ENCODE measurements at regions not wholly inside any gene's neighbourhood (a gene's known extent, or its start where the extent isn't known, plus 50 kb on each side); places are given as distances from the start of the nearest gene placed in this dataset.

DNA sequence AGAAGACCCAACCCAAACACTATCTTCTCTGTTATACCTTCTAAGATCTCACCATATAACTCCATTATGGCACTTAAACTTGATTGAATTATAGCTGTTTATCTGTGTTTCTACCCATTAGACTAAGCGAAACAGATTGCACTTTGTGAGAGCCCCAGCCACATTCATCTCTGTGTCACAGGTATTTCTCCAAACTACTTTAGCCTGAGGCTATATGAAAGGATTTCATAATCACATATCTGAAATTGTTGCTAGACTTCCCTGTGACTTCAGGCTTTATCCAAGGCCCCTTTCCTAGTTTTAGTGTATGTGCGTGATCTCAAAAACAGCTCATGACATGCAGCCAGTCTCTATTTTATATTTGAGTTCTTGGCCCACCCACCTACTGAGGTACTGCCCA, 745.0 kb upstream of the ACVR2A start:
- DNase-seq: no peak

DNA sequence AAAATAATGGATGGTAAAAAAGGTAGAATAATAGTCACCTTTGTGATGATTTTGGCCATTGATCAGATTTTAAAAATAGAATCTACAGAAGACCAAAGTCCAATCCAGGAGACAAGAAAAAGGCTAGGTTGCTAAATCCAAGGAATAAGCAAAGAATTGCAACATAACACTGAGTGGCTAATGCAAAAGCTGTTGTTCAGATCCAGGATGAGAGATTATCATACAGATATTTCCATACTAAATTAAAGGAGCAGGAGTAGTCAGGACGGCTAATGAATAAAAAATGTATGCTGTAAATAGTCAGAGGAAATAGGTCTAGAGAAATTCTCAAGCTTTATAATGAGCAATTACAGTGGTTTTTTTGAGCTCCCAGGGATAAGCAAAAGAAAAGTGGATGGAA, 745.9 kb upstream of the ACVR2A start:
- DNase-seq: no peak

DNA sequence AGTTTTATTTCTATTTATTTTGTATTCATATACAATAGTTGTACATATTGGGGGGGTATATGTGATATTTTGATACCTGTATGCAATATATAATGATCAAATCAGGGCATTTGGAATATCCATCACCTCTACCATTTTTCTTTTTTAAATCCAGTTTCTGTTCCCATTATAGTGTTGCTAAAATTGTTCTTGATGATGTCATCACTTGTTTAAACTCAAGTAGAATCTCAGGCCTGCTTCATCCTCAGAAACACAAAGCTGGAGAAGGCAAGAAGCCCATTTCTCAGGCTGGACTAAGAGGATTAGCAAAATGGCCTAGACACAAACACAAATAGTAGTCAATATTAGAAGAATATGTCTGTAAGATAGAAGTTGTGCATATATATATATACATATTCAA, 747.1 kb upstream of the ACVR2A start:
- DNase-seq: no peak

DNA sequence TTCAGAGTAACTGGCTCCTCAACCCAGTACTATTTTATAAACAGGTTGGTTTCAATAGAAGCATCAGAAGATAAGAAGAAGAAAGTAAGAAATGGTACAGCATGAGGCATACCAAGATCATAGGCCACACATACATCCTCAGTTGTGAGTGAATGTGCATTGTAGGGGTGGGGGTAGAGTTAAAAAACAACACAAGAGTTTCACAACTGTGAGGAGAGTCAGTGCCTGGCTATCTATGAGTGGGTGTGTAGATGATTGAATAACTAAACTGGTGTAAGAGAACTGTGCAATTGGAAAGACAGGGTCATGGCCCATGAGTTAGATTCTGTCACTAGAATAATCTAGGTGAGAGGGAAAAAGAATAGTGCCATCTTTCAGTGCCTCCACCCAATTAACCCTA, 748.2 kb upstream of the ACVR2A start:
- DNase-seq: no peak

DNA sequence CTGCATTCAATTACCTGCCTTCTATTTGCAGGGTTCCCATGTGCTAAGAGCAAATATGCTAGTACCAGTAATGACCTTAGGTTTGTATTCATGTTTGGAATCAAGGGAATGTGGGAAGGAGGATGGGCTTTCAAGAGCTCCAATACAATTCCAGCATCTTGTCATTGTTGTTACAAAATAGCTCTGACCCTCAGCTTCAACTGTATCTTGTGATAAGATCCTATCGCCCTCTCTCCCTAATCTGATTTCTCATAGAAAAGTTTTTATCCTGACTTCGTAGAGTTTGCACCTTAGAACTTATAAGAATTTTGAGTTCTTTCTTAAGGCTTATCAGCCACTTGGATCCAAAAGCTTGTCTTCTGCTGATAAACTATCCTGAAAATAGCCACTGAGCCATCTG, 749.5 kb upstream of the ACVR2A start:
- no peak for DNase-seq

DNA sequence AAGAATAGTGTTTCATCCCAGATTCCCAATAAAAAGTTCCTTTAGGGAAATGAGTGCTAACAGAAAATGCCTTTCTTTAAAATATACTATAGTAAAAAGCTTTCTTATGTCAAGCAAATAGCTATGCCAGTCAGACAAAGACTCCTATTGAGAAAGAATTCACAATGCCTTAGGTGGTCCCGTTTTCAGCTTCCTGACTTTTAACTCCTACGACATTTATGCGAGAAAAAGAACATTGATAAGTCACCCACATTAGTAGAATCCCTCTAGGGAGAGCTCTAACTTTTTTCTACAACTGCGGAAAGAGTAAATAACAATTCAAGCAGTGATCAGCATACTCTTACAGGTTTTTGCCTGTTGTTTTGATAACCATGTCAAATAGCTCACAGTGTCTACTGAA, 750.8 kb upstream of the ACVR2A start:
- DNase-seq: no peak

DNA sequence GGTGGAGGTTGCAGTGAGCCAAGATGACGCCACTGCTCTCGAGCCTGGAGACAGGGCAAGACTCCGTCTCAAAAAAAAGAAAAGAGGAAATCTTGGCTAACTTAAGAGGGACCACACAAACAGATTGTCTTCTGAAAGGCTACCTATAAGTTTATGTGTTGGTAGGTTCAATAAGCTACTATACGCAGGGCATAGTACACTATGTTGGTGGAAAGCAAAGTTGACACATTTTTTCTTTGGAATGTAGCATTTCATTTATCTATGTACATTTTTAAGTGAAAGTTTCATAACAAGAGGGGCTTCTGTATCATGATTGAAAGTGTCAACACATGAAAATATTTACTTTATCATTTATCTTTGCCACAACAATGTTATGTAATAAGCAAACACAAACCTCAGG, 752.6 kb upstream of the ACVR2A start:
- DNase-seq: no peak

DNA sequence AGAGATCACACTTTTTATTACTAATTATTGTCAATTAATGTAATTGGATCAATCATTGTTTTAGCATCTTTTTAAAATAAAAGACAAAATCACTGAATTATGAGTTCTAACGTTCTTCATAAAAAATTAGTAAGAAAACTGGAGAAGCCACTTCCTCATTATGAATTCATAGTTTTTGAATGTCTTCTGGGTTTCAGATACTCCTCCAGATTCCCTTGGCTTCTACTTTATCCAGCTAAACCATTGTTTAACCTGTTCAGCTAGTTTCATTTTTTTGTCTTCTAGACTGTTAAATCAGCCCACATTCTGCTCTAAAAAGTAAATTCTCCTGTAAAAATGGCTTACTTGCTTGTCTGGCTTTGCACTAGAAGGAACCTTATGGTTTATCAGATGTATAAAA, 753.4 kb upstream of the ACVR2A start:
- DNase-seq: no peak

DNA sequence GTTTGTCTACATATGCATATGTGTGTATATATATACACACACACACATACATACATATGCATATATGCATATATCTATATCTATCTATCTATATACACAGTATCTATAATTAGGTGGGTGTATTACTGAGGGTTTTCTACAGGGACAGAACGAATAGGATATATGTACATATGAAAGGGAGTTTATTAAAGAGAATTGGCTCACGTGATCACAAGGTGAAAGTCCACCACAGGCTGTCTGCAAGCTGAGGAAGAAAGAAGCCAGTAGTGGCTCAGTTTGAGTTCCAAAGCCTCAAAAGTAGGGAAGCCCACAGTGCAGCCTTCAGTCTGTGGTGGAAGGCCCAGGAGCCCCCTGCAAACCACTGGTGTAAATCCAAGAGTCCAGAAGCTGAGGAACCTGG, 756.0 kb upstream of the ACVR2A start:
- no peak for DNase-seq

DNA sequence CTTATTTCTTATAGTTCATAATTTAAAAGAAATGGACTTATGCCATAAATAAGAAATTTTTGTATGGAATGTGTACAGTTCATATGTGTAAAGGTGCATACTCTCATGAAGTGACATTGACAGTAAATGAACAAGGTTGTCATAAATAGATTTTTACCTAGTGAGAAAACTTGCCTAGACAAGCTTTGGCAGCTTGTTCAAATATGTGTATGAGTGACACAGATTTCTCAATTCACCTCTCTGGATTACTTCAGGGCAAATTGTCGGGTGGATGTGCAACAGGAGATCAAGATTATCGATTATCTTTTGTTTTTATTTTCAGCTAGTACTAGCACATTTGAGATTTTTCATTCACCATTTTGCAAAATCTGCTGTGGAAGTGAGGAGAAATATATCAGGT, 758.1 kb upstream of the ACVR2A start:
- no peak for DNase-seq

DNA sequence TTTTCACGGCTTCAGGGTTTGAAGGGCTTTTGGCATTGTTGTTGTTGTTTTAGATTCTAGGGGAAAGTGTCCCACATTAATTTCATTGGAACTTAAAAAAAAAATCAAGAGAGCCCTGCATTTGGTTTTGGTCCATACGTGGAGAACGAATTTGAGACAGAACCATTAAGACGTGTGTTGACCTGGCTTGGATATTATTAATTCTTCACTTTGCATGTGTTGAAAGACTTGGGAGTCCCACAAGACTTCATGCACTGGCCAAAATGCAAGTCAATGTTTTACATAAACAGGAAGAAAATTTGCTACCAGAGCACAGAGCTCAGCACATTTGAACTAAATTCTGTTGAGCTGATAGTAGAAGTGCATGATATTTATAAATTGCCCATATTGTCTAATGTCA, 761.2 kb upstream of the ACVR2A start:
- no peak for DNase-seq

DNA sequence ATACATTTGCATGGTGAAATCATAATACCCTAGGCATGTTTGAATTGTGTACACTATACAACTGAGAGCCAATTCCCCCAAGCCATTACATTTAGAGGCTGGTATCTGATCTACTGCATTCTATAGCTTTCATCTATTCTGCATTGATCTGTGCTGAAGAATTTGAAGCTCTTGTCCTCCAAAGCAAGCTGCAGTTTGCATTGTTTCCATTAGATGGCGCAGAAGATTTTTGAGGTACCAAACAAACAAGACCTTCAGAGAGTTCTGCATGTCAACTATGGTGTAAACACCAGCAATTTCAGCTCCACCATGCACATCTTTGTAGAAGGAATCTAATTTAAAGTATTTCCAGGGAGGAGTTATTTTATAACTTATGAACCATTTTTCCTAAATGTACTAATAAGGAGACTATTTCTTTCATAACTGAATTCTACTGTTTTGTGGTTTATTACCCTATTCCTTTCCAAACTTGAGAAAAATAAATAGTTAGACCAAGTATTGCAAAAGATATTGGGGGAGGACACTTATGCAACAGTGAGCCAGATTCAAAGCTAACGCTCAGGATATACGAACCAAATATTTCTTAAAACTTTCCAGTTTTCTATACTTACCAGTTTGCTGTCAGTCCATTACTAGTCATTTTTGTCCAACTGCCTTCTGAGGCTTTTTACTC, 761.8 kb upstream of the ACVR2A start:
- DNase-seq: peak; percentile 39

DNA sequence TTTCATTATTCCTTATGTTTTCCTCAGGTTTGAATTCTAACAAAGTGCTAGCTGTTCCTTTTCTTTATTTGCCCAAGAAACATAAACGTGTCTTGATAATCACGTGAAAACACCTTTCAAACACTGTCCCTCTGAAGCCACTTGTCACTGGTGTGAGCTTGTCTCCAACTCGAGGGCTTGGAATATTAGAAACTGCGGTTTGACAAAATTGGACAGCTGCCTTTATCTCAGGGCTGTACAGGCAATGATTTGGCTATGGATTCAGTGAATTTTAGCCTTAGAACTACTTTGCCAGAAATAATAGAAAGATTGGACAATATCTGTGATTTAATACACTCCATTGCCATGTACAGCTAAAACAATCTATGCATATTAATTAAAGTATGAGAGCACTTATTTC, 763.0 kb upstream of the ACVR2A start:
- DNase-seq: no peak

DNA sequence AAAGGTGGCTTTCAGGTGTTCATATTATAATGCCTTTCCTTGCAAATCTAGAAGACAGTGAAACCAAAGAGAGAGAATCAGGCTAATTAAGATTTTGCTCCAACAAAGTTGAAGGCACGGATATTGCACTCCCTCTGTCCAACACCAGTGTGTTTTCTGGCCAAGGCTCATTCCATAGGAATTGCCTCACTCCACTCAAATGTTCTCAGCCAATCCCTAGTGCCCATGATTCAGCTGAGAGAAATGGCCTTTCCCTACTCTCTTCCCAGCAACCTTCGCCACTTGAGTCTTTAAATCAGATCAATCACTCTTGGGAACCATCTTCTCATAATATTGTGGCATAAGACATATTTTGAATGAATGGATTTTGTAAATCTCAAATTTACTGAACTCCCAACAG, 768.2 kb upstream of the ACVR2A start:
- DNase-seq: no peak

DNA sequence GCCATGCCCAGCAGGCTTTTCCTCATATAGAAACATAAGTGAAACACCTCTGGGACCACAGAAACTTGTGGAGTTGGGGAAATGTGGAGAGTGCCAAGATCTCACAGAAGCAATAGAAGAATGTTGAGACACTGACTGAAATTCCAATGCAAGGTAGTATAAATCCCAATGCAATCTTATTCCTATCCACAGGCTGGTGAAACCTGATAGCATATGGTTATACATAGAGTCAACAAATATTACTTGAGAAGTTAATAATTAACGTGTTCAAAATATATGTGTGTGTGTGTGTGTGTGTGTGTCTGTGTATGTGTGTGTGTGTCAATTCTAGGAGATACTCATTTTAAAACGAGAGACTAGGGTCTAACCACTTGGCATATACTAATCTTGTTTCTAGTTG, 776.8 kb upstream of the ACVR2A start:
- DNase-seq: no peak

DNA sequence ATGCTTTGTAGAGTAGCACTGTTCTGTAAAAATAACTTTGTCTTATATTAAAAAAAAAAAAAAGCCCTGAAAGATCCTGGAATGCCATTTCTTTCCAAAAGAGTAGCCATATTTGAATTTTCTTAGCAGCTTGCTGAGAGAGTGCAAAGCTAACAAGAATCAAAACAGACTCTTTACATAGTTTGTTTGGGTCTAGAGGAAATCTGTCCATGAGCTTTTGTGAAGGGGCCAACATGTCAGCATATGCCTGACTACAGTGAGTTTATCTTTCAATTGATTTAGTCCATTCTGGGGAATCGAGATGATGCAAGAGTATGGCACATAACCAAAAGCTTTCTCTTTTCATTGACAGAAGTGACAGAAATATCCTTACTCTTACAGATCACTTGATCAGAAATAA, 777.7 kb upstream of the ACVR2A start:
- no peak for DNase-seq

DNA sequence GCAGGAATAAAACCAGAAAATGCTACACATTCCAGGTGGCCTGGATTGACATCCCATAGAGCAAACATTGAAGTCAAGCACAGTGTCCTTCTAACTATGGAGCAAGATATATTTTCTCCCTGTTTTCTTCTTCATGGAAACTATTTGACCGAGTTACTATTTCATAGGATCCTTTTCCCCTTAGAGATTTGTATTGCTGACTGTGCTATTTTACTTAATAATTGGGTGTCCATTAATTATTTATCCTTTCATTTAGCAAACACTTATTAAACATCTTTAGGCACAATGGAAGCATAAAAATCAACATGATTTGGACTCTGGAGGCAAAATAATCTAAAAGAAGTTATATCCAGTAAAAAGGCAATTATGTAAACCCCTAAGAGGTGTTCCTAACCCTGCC, 782.8 kb upstream of the ACVR2A start:
- no peak for DNase-seq

DNA sequence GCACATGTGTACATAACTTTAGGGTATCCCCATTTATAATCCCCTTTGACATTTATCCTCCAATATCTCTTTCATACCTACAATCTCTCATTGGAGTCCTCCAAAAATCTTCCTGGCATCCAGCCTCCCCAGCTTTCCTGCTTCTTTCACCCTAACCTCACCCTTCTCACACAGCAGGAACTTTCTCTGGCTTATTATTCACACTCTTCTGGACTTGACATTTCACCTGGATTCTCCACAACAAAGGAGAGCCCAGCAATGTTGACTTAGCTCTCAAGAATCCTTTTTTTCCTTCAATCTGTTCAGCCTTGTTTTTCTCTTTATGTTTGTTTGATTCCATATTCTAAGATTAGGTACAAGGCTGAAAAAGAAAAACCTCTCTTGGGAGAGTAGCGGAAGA, 783.6 kb upstream of the ACVR2A start:
- no peak for DNase-seq

DNA sequence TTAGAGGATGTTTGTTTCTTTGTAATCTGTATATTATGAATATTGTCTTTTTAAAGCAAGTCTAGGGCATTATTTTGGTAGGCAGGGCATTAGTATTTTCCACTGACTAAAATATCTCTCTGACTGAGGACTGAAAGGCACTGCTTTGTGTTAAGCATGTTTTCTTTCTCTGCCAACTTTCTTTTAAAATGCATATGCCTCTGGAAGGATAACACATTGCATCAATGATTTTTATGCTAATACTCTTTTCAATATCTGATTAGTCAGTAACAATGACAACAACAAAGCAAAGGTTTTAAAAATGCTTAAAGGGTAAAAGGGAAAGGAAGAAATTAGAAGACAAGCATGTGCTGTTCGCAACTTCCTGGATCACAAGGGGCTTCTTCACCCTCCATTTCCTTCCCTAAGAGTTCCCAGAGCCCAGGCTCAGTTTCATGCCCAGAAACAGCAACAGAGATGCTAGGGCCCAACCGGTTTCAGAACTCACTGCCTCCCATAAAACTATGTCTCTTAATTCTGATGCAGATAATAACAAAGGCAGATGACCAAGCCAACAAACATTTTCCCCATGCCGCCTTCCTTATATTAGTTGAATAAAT, 786.8 kb upstream of the ACVR2A start:
- no peak for DNase-seq

DNA sequence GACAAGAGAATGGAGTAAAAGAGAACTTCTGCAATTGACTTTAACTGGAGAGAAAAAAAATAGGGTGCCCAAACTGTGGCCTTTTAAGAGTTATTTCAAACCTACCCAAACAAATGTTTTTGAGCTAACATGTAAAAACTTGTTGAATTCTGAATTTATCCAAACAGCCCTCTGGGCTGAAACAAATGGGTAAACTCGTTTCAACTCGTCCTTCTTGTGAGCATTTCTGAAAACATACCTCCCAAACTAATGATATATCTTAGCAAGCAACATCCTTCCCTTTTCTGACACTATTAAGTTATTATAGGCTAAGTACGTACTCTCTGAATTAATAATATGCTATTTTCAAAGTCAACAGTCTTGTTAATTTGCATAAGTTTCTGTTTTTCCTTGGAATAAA, 793.0 kb upstream of the ACVR2A start:
- DNase-seq: no peak

DNA sequence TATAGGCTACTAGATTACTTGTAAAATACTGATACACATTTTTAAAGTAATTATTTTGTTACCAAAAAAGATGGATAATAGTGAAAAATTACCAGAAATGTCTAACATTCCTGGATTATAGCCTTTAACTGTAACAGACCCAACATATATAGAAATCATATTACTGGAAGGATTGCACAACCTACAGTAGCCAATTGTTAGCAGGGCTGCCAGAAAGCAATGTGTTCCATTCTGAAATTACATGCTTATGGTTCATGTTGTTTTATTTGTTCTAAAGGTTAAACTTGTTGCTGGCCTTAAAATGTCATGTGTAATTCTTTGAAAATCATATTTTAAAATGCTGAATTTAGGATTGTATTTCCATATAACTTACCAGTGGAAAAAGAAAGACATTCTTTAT, 793.6 kb upstream of the ACVR2A start:
- DNase-seq: no peak

DNA sequence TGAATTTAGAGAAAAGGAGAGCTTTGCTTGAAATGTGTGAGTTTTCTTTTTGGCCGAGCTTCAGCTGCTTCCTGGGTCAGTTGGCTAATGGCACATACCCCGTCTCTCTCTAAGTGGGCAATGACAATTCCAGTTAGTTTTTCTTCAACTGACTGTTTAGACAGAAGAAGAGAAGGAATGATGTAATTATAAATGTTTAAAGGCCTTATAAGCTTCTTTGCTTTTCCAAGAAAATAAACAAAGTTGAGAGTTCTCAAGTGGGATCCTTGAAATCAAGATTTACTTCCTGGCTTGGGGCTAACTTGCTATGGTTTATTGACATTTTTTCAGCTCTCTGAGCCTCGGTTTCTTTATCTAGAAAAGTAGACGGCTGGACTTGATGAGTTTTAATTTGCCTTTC, 794.9 kb upstream of the ACVR2A start:
- DNase-seq: no peak

DNA sequence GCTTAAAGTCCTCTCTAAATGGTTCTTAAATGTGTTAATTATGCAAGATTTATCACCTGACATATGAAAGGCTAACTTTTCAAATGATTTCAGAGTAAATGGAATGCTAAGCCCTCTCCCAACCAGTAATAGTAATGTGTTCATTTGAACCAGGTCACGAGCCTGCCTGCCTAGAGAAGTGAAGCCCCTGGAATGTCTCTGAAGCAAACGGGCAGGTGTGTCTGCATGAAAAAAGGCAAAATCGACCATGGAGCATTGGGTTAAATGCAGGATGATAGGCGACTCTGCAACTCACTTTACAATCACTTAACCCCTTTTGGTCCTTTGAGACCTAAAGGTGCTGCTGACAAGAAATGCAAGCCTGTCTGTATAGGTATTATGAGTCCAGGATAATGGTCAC, 798.4 kb upstream of the ACVR2A start:
- no peak for DNase-seq

DNA sequence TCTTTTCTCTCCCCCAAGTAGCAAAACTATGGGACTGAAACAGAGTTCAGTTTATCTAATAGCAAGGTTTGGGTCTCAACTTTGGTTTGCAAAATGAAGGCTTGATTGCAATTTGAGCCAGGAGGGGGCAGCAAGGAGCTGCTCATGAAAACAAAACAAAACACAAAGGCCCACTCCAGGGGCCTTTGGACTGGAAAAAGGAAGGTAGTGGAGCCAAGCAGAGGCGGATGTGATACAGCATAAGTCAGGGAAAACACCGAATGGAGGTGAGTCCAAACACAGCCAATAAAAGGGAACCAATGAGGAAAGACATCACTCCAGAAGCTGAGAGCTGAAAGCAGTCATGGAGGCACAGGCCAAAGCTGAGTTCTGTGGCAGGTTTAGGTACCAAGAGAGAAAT, 799.7 kb upstream of the ACVR2A start:
- peak; percentile 5 for DNase-seq

DNA sequence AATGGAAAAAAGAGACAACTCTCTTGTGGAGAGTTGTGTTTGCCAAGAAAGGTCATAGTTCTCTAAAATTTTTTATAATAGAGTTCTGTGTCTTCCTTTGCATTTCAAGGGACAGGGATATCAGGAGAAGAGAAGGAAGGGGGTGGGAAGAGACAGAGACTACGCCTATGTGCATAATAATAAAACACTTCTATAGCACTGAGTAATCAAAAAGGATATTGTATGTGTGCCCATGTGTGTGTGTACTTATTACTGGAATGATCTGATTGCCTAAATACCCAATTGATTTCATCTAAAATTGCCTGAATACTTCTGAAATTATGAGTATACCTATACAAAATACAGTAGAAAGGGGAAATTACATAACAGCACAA, 803.7 kb upstream of the ACVR2A start:
- DNase-seq: no peak
